ENCODE measurements at regions not wholly inside any gene's neighbourhood (a gene's known extent, or its start where the extent isn't known, plus 50 kb on each side); places are given as distances from the start of the nearest gene placed in this dataset.
A peak's percentile ranks its signal among the peaks of the same experiment; 100 is the strongest.
"Not testable (repeated sequence)": the region's sequence is repeated elsewhere in the genome, so short reads cannot be mapped to it uniquely, and the experiment has no call there.

- H3K9me1 ChIP-seq (replicated peaks; ENCODE audit: control insufficient read depth, extremely low read depth, insufficient read depth, low read length); H3K79me2 ChIP-seq (ENCODE audit: control insufficient read depth, insufficient read depth, low read length); H2AFZ ChIP-seq (ENCODE audit: low read depth, low read length); intact Hi-C loops (cut with micrococcal nuclease); dilution Hi-C loops (cut with MboI; ENCODE audit: extremely low pct_ligation_motif_present, low sequenced_read_pairs); CTCF ChIA-PET; POLR2A ChIA-PET; H3K9ac ChIP-seq (replicated peaks; ENCODE audit: extremely low read depth, insufficient read depth, low read length); DNase-seq (ENCODE audit: low read depth, low spot score); H3K36me3 ChIP-seq (ENCODE audit: control insufficient read depth in 2 of 2, extremely low read depth in 1 of 2, insufficient read depth in 2 of 2, low read length in 2 of 2); H3K4me3 ChIP-seq (replicated peaks in 1 of 3; ENCODE audit: insufficient read depth in 1 of 3, low read depth in 1 of 3, low read length in 3 of 3); H4K20me1 ChIP-seq (replicated peaks; ENCODE audit: control insufficient read depth, extremely low read depth, insufficient read depth, low read length); H3K9me3 ChIP-seq (replicated peaks; ENCODE audit: control insufficient read depth, insufficient read depth, low read length); H3K27me3 ChIP-seq (ENCODE audit: control insufficient read depth in 2 of 2, insufficient read depth in 2 of 2, low read length in 2 of 2); H3K4me2 ChIP-seq (ENCODE audit: insufficient read depth, low read length); H3K27ac ChIP-seq (ENCODE audit: insufficient read depth, low read depth, low read length); BruUV-seq (replicated peaks): not testable (repeated sequence)
- FAIRE-seq: peak; percentile 98
- H3K4me1 ChIP-seq (ENCODE audit: control insufficient read depth, extremely low read depth, insufficient read depth, low read length): peaks cover 16% of the 10 kb centered on the region
Measured at GRCh38 chr3:197459571-197459970, 96.2 kb downstream of the BDH1 start.

- Histone ChIP-seq H3K27me3 (ENCODE audit: control insufficient read depth in 2 of 2, insufficient read depth in 2 of 2, low read length in 2 of 2) (no peaks in the 10 kb centered on the region), H3K9me1 (replicated peaks; ENCODE audit: control insufficient read depth, extremely low read depth, insufficient read depth, low read length) (no peaks in the 10 kb centered on the region), H3K9ac (replicated peaks; ENCODE audit: extremely low read depth, insufficient read depth, low read length) (no peak overlapping the region), H3K79me2 (ENCODE audit: control insufficient read depth, insufficient read depth, low read length) (no peaks in the 10 kb centered on the region), H3K36me3 (ENCODE audit: control insufficient read depth in 2 of 2, extremely low read depth in 1 of 2, insufficient read depth in 2 of 2, low read length in 2 of 2) (no peaks in the 10 kb centered on the region), H2AFZ (ENCODE audit: low read depth, low read length) (no peak overlapping the region), H3K4me1 (ENCODE audit: control insufficient read depth, extremely low read depth, insufficient read depth, low read length) (peaks cover 14% of the 10 kb centered on the region), H3K9me3 (replicated peaks; ENCODE audit: control insufficient read depth, insufficient read depth, low read length) (no peaks in the 10 kb centered on the region), H3K4me3 (replicated peaks in 1 of 3; ENCODE audit: insufficient read depth in 1 of 3, low read depth in 1 of 3, low read length in 3 of 3) (no peak overlapping the region), H3K4me2 (ENCODE audit: insufficient read depth, low read length) (no peak overlapping the region), H4K20me1 (replicated peaks; ENCODE audit: control insufficient read depth, extremely low read depth, insufficient read depth, low read length) (no peaks in the 10 kb centered on the region), H3K27ac (ENCODE audit: insufficient read depth, low read depth, low read length) (no peak overlapping the region)
- FAIRE-seq (no peak), DNase-seq (ENCODE audit: low read depth, low spot score) (no peak)
- BruUV-seq (replicated peaks): no TSS peak
- ChIA-PET CTCF (interaction anchor here (1.0 to 2.5 kb wide), 3 partner anchors 12 to 202 kb away, joined by 3 to 10 read pairs (median 4); no protein-coding TSS in a partner anchor), POLR2A (no interaction called here)
- intact Hi-C loops (cut with micrococcal nuclease): no loop called here
- no peak for TF ChIP-seq MAX (IDR thresholded peaks at IDR 0.05; ENCODE audit: insufficient read depth, insufficient read length)
- no peak for TF ChIP-seq CTCF (IDR thresholded peaks at IDR 0.05; ENCODE audit: extremely low read depth in 1 of 2, insufficient read depth in 1 of 2, low read depth in 1 of 2, low read length in 2 of 2)
- no peak for TF ChIP-seq POLR2AphosphoS5 (IDR thresholded peaks at IDR 0.05; ENCODE audit: insufficient read depth, low read depth, low read length)
- no peak for TF ChIP-seq FOS (IDR thresholded peaks at IDR 0.05; ENCODE audit: borderline replicate concordance, insufficient read depth, low read length)
- TF ChIP-seq EZH2 (IDR thresholded peaks at IDR 0.05; ENCODE audit: borderline replicate concordance, low read depth, low read length, severe bottlenecking): no peak
- no peak for TF ChIP-seq MYC (IDR thresholded peaks at IDR 0.05; ENCODE audit: low read depth, low read length)
- TF ChIP-seq POLR2A (IDR thresholded peaks at IDR 0.05; ENCODE audit: low read depth, low read length): no peak
- TF ChIP-seq GATA2 (IDR thresholded peaks at IDR 0.05; ENCODE audit: insufficient read depth, insufficient read length, low read depth, low read length): no peak
- no peak for TF ChIP-seq JUN (IDR thresholded peaks at IDR 0.05; ENCODE audit: borderline replicate concordance, insufficient read depth, insufficient read length, low read depth)
- dilution Hi-C loops (cut with MboI; ENCODE audit: extremely low pct_ligation_motif_present, low sequenced_read_pairs): no loop called here
Measured at GRCh38 chr3:197458906-197459470, 96.8 kb downstream of the BDH1 start.

All from endothelial cell of umbilical vein (primary cell).